ENCODE measurements at regions not wholly inside any gene's neighbourhood (a gene's known extent, or its start where the extent isn't known, plus 50 kb on each side); places are given as distances from the start of the nearest gene placed in this dataset.

- TF ChIP-seq CTCF (IDR thresholded peaks at IDR 0.05; ENCODE audit: low read depth, low read length, poor library complexity, severe bottlenecking) (no peak), EZH2phosphoT487 (IDR thresholded peaks at IDR 0.05; ENCODE audit: borderline replicate concordance, low read length) (no peak)
Observed at GRCh38 chr7:52727632-52728031, 307.8 kb upstream of the POM121L12 start.

All from DOHH2 (cell line).